SK-N-SH (cell line): ENCODE measurements at regions not wholly inside any gene's neighbourhood (a gene's known extent, or its start where the extent isn't known, plus 50 kb on each side); places are given as distances from the start of the nearest gene placed in this dataset.

Experiments used
- CTCF ChIP-seq: fragments of 200-600 bp; sonication (generic); IDR thresholded peaks from 2 replicates; pipeline ENCODE4 v1.6.1; 2017; ENCODE audit warnings: antibody characterized with exemption, mild to moderate bottlenecking, moderate library complexity
- EP300 ChIP-seq, 2 experiments: IDR thresholded peaks; 2 replicates each; pipeline versions ENCODE4 v1.4.0 to v1.6.1; 2012; ENCODE audit warnings: borderline replicate concordance in 1 of 2, low read depth in 1 of 2, low read length in 1 of 2
- EZH2phosphoT487 ChIP-seq: fragments of 200-600 bp; sonication (generic); IDR thresholded peaks from 2 replicates; pipeline ENCODE4 v1.6.1; 2017; ENCODE audit warnings: low read depth, mixed run types, mild to moderate bottlenecking, antibody characterized with exemption, moderate library complexity, borderline replicate concordance
- MXI1 ChIP-seq: IDR thresholded peaks from 2 replicates; pipeline ENCODE4 v1.6.1; 2012; ENCODE audit warnings: mild to moderate bottlenecking, low read depth, low read length, improper control_type of control experiment
- POLR2AphosphoS5 ChIP-seq: IDR thresholded peaks from 2 replicates; pipeline ENCODE4 v1.6.1; 2012; ENCODE audit warnings: low read depth, low read length
- RCOR1 ChIP-seq: fragments of 150-350 bp; IDR thresholded peaks from 2 replicates; pipeline ENCODE4 v1.6.1; 2017; ENCODE audit warnings: antibody characterized with exemption, low read length
- RFX5 ChIP-seq: IDR thresholded peaks from 2 replicates; pipeline ENCODE4 v1.6.1; 2012; ENCODE audit warnings: mild to moderate bottlenecking, improper control_type of control experiment, low read length
- SIN3A ChIP-seq: IDR thresholded peaks from 2 replicates; pipeline ENCODE4 v1.6.1; 2012; ENCODE audit warnings: low read depth, mild to moderate bottlenecking, low read length, moderate library complexity, borderline replicate concordance
- SMC3 ChIP-seq: IDR thresholded peaks from 2 replicates; pipeline ENCODE4 v1.6.1; 2012; ENCODE audit warnings: low read depth, low read length, improper control_type of control experiment
- YY1 ChIP-seq: IDR thresholded peaks from 2 replicates; pipeline ENCODE4 v1.4.0; 2012; ENCODE audit warnings: low read depth, mild to moderate bottlenecking

GRCh38 chr7:12761691-12762090 is 74.3 kb downstream of the ARL4A start:
- TF ChIP-seq RFX5, result no peak
- no peak for TF ChIP-seq RCOR1
- TF ChIP-seq MXI1, result no peak
- TF ChIP-seq SMC3, result no peak
- no peak for TF ChIP-seq POLR2AphosphoS5
- TF ChIP-seq CTCF, result no peak
- TF ChIP-seq EZH2phosphoT487, result no peak
- TF ChIP-seq YY1, result no peak
- no peak for TF ChIP-seq EP300 (IDR thresholded peaks at IDR 0.05; ENCODE audit: borderline replicate concordance in 1 of 2, low read depth in 1 of 2, low read length in 1 of 2)
- no peak for TF ChIP-seq SIN3A
